HuH-7.5 (cell line): ENCODE measurements at regions not wholly inside any gene's neighbourhood (a gene's known extent, or its start where the extent isn't known, plus 50 kb on each side); places are given as distances from the start of the nearest gene placed in this dataset.

Source experiments
- DNase-seq: peaks from one replicate; pipeline ENCODE4 v3.0.0; 2011; ENCODE audit warnings: low spot score

- DNase-seq: no peak
Measured at GRCh38 chr6:120228297-120228696, 878.7 kb upstream of the MAN1A1 start.

DNA sequence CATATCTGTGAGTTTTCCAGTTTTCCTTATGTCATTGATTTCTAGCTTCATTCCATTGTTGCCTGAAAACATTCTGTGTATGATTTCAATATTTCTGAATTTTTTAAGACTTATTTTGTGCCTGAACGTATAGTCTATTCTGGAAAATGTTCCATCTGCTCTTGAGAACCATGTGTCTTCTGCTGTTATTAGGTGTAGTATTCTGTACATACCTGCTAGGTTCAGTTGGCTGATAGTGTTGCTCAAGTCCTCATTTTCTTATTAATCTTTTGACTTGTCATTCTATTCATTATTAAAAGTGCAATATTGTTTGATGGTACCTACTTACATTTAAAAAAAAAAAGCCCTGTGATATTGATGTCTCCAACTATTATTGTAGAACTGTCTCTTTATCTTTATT lies 869.8 kb upstream of the MAN1A1 start:
- no peak for DNase-seq

- no peak for DNase-seq
Measured at GRCh38 chr6:120214088-120214499, 864.5 kb upstream of the MAN1A1 start.

DNA sequence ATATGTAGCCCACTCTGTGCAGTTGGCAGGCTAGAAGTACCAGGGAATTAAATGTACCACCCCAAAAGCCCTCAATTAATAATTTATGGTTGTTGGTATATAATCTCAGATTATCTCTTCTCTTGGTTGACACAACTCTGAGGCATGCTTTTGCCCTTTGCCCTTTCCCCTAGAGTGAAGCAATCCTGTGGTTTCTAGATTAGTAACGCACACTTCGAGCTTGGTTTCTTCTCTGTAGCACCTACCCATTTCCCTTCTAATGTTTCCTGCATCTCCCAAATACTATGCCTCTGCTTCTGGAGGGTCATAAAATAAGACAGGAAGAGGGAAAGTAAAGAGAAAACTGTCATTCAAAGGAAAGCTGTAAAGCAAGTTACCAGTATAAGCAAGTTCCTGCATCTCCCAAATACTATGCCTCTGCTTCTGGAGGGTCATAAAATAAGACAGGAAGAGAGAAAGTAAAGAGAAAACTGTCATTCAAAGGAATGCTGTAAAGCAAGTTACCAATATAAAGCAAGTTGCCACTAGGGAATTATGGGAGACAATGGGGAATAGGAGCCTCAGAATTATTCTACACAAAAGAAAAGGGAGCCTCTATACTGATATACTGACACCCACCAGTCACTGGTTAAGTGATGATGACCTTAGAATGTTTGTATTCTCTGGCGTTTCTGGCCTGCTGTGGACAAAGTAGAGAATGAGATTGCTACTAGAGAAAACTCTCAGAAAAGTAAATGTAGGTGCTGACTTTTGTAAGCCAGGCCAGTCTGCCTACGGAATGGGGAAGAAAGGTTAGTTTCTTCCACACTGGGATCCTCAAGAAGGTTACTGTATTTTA lies 862.6 kb upstream of the MAN1A1 start:
- DNase-seq: peak; percentile 4

DNA sequence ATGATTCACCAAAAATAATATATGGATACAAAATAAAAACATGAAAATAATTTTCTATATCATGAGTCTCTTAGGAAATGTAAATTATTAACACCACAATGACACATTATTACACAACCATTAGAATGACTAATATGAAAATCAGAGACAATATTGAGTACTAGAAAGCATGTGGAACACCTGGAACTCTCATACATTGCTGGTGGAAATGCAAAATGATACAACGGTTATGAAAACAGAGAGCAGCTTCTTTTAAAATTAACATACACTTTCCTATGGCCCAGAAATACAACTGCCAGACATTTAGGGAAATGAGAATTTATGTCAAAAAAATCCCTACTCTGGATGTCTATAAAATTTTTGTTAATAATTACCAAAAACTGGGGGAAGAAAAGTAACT lies 853.3 kb upstream of the MAN1A1 start:
- no peak for DNase-seq

- no peak for DNase-seq
Measured at GRCh38 chr6:120200853-120201252, 851.3 kb upstream of the MAN1A1 start.

DNA sequence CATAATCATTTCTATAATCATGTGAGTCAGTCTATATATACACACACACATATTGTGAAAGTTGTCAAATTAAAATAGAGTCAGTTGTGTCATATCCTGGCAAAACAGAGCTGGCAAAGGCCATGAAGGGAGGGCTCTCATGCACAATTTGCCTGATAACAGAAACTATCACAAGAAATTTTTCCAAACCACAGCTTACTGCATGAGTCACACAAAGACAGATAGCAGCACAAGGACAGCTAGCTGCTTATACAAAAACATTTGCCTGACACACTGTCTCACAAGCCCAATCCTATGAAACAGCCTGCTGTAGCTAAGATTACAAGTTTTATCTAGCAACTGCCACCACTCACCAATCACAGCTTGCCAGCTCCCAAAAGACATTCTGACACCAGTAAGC lies 848.5 kb upstream of the MAN1A1 start:
- DNase-seq: no peak

DNA sequence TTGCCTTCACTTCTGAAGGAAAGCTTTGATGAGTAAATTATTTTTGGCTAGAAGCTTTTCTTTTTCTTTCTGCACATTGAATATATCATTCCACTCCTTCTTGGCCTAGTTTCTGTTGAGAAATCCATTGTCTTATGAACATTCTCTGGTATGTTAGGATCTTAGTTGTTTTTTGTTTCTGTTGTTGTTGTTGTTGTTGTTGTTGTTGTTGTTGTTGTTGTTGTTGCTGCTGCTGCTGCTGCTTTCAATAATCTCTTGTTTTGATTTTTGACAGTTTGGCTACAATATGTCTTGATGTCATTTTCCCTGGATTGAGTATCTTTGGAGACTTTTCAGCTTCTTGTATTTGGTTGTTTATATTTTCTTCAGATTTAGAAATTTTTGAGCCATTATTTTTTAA lies 836.5 kb upstream of the MAN1A1 start:
- DNase-seq: no peak

GRCh38 chr6:120173250-120173649 lies 823.7 kb upstream of the MAN1A1 start:
- no peak for DNase-seq

DNA sequence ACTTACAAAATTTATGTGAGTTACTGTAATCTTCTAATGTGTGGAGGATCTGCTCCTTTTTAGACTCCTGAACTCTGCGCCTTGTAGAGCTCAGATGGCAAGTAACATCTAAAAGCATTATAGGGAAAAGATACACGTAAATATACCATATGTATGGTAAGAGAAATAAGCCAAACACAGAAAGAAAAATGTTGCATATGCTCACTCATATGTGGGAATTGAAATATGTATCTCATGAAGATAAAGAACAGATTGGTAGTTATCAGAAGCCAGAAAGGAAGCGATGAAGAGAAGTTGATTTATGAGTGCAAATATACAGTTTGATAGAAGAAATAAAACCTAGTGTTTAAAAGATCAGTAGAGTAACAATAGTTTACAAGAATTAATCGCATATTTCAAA lies 815.0 kb upstream of the MAN1A1 start:
- no peak for DNase-seq

- no peak for DNase-seq
Measured at GRCh38 chr6:120157873-120158272, 808.3 kb upstream of the MAN1A1 start.

- DNase-seq: no peak
Measured at GRCh38 chr6:120147071-120147871, 797.7 kb upstream of the MAN1A1 start.

DNA sequence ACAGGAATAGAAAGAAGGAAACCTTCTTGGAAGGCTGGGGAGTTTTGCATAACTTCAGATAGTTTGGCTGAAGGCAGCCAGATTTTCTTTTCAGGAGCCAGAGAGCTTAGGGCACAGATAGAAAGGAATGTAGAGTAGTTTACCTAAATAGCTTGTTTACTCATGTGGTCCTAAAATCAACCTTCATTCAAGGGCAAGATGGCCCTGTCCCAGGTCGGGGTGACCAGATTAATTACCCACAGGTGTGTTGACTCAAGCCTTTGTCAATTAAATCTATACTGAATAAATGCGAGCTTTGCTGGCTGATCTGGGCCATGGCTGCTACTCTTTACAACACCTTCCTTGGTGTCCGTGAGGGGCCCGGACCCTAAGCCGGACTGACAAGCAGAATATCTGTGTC lies 792.0 kb upstream of the MAN1A1 start:
- no peak for DNase-seq

- no peak for DNase-seq
Measured at GRCh38 chr6:120137492-120137891, 787.9 kb upstream of the MAN1A1 start.

GRCh38 chr6:120129228-120129627 lies 779.7 kb upstream of the MAN1A1 start:
- no peak for DNase-seq

DNA sequence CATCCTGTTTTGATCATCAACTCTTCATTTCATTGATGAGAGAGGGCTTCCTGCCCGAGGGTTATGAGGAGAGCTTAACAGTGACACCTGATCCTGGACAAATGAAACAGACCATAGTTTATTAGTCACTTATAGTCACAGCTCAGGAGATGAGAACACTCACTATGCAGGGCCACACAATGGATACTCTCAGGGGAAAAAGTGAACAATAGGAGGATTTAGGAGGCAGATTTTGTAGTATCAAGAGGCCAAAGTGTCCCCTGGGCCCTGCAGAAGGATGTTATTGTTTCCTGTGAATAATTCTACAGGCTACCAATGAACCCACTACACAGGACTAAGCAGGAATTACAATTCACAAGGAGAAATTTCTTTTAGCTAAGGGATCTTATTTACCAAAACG lies 772.8 kb upstream of the MAN1A1 start:
- no peak for DNase-seq

- no peak for DNase-seq
Measured at GRCh38 chr6:120116343-120116742, 766.8 kb upstream of the MAN1A1 start.

- DNase-seq: no peak
Measured at GRCh38 chr6:120112980-120113379, 763.4 kb upstream of the MAN1A1 start.

DNA sequence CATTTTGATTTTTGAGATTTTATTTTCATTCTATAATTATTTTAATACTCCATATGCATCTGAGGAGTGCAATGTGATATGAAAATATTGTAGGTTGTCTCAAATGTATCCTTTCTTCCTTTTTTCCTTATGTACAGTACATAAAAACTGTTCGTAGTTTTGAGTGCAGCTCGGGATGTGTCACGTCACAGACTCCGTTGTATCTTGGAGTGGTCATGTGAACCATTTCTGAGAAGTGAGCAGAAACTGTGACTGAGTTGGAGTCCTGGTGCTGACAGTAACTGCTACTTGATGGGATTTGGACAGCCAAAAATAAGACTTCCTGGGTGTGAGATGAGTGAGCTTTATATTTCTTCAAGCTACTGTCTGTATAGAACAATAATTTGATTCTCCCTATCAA lies 761.4 kb upstream of the MAN1A1 start:
- DNase-seq: no peak

DNA sequence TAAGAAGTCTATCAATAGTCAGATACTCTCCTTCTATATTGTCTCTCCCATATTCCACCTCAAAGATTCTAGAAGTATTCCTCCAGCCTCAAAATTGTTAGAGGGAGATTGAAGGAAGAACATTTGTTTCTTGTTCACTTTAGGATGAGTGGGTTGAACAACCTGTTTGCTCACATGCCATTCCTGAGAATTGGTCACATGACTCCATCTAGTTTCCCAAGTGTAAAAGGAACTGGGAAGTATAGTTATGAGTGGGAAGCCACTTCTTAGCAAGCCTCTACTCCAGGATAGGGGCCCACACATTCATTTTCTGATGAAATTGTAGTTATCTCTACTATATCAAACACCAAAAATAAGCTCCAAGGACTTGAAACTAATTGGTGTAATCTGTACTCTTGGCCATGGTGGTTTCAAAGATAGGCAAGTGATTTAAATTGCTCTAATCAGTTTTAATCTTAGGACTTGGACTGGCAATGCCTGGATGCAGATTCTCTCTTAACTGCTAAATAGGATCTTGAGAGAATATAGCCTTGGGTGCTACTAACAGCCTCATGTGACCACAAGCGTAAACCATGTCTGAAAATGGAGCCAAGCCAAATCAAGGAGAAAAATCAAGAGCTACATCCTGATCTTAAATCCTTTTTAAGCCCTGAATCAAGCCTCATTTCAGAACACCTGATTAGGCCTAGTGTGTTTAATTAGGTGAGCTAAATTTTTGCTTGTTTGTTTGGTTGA lies 758.7 kb upstream of the MAN1A1 start:
- no peak for DNase-seq

DNA sequence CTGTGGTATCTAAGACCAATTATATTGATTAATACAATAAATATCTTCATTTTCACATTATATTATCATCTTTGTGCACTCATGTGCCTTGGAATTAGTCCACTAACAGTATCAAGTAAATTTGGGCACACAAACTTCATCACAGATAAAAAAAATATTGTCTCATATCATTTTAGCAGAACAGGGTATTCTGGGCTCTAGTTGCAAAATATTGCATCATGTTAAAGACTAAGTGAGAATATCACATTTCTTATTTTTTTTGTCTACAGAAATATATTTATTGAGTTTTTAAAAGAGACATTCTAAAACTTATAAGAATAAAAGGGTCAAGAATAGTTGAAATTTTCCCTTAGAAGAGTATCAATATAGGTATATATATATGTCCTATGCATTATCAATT lies 754.1 kb upstream of the MAN1A1 start:
- DNase-seq: no peak

DNA sequence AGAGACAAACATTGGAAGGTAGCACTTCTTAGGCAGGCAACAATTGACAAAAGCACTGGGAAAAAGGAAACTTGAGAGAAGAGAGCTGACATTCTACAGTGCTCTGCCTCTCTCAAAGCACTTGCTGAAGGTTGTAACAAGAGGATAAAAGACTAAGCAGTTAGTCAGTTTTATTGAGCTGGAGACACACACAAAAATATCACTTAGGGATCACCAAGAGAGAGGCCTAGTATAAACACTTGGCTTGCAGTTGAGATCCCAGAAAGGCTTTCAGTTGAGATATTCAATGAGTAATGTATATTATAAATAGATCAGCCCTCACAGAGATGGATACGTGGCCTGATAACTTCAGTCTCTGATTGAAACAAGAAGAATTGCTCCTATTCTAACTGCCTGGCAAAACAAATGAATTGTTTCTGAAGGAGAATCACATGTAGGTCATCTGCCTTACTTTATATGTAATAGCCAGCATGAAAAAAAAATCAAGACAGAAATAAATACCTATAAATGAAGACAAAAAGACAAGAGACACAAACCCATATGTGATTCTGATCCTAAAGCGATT lies 747.2 kb upstream of the MAN1A1 start:
- no peak for DNase-seq
